PFSK-1 (cell line): ENCODE measurements at regions not wholly inside any gene's neighbourhood (a gene's known extent, or its start where the extent isn't known, plus 50 kb on each side); places are given as distances from the start of the nearest gene placed in this dataset.

Experiments used
- FOXP2 ChIP-seq: optimal IDR thresholded peaks from 2 replicates; pipeline ENCODE3; 2011; ENCODE audit warnings: borderline replicate concordance, control low read depth, inconsistent platforms; ENCODE audit not compliant: insufficient read depth; ENCODE audit errors: extremely low read length, extremely low read depth
- POLR2AphosphoS5 ChIP-seq: IDR thresholded peaks from 2 replicates; pipeline ENCODE4 v1.6.1; 2012; ENCODE audit warnings: low read depth, mild to moderate bottlenecking, control low read depth, low read length, moderate library complexity
- REST ChIP-seq, 2 experiments: IDR thresholded peaks; 2 replicates each; pipeline versions ENCODE4 v1.6.1 to v1.8.0; 2011 to 2012; ENCODE audit warnings: low read depth in 2 of 2, low read length in 2 of 2, control low read depth in 1 of 2, inconsistent platforms in 1 of 2, mild to moderate bottlenecking in 1 of 2, moderate library complexity in 1 of 2; ENCODE audit not compliant: insufficient read depth in 1 of 2
- SIN3A ChIP-seq: IDR thresholded peaks from 2 replicates; pipeline ENCODE4 v1.6.1; 2012; ENCODE audit warnings: mild to moderate bottlenecking, low read length, moderate library complexity, borderline replicate concordance; ENCODE audit not compliant: insufficient read depth
- TAF1 ChIP-seq: IDR thresholded peaks from 2 replicates; pipeline ENCODE4 v1.6.1; 2012; ENCODE audit warnings: low read length, control low read depth, borderline replicate concordance; ENCODE audit not compliant: insufficient read depth

GRCh38 chr10:42999385-43000020 lies 77.4 kb upstream of the RET start:
- TF ChIP-seq FOXP2 (no peak), POLR2AphosphoS5 (no peak), TAF1 (no peak), SIN3A (no peak), REST (IDR thresholded peaks at IDR 0.05; ENCODE audit: insufficient read depth in 1 of 2, low read depth in 2 of 2, low read length in 2 of 2) (no peak)

- TF ChIP-seq FOXP2 (no peak), REST (IDR thresholded peaks at IDR 0.05; ENCODE audit: insufficient read depth in 1 of 2, low read depth in 2 of 2, low read length in 2 of 2) (no peak), TAF1 (no peak), POLR2AphosphoS5 (no peak), SIN3A (no peak)
Observed at GRCh38 chr10:43000021-43000411, 76.9 kb upstream of the RET start.

GRCh38 chr10:43000651-43001426 lies 76.0 kb upstream of the RET start:
- no peak for TF ChIP-seq SIN3A
- TF ChIP-seq TAF1 = no peak
- no peak for TF ChIP-seq REST (IDR thresholded peaks at IDR 0.05; ENCODE audit: insufficient read depth in 1 of 2, low read depth in 2 of 2, low read length in 2 of 2)
- TF ChIP-seq FOXP2 = no peak

GRCh38 chr10:43001427-43001795 lies 75.5 kb upstream of the RET start:
- TF ChIP-seq FOXP2 (no peak), TAF1 (no peak), REST (IDR thresholded peaks at IDR 0.05; ENCODE audit: insufficient read depth in 1 of 2, low read depth in 2 of 2, low read length in 2 of 2) (no peak)

- TF ChIP-seq TAF1 (no peak), FOXP2 (no peak), SIN3A (no peak), REST (IDR thresholded peaks at IDR 0.05; ENCODE audit: insufficient read depth in 1 of 2, low read depth in 2 of 2, low read length in 2 of 2) (no peak), POLR2AphosphoS5 (no peak)
Observed at GRCh38 chr10:43002596-43002995, 74.3 kb upstream of the RET start.
